HG03135 (cell line): ENCODE measurements at regions not wholly inside any gene's neighbourhood (a gene's known extent, or its start where the extent isn't known, plus 50 kb on each side); places are given as distances from the start of the nearest gene placed in this dataset.
"Not testable (repeated sequence)": the region's sequence is repeated elsewhere in the genome, so short reads cannot be mapped to it uniquely, and the experiment has no call there.

Experiments used
- ATAC-seq: cut with Tn5 transposase; IDR thresholded peaks from one replicate; pipeline ENCODE4 v1.9.1; 2021; ENCODE audit warnings: mild to moderate bottlenecking, moderate library complexity; ENCODE audit not compliant: unreplicated experiment

DNA sequence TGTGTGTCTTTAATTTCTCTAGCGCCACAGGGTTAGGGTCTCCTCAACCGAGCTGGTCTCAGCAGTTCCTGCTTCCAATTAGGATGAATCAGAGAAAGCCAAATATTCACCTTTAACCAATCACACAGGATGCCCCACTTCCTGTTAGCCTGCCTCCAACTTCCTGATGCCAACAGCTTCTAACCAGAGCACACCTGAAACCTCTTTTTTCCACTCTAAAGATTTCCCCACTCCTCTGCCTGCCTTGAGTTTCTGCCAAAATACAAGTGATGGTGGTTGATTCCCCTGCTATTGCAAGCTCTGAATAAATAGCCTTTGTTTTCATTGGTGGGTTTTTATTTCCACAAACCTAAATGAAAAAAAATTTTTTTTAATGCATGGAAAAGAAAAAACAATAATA is 144.7 kb upstream of the UST start:
- ATAC-seq: no peak

DNA sequence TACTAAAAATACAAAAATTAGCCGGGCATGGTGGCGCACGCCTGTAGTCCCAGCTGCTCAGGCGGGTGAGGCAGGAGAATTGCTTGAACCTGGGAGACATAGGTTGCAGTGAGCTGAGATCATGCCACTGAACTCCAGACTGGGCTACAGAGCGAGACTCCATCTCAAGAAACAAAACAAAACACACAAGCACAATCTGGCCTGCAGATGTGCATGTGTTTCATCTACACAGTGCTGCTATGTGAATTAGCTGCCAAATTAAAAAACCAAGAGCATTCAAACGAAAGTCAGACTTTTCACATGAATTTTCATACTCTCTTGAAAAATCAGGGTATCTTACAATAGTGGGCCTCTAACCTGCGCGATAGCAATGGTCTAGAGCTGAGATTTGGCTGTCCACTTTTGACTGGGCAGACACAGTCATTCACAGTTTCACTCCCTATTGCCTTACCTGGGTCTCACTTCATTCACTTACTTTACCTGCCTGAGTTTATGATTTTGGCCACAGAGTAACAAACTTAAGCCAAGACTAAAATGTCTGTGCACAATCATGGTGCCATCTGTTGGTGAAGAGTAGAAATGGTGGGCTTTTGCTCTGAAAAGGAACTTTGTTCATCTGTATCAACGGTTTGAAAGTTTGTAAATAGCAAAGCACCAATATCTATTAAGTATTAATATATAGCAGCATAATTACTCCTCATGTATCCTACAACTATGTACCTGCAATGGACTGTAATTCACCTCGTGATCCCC is 138.5 kb upstream of the UST start:
- ATAC-seq: no peak

DNA sequence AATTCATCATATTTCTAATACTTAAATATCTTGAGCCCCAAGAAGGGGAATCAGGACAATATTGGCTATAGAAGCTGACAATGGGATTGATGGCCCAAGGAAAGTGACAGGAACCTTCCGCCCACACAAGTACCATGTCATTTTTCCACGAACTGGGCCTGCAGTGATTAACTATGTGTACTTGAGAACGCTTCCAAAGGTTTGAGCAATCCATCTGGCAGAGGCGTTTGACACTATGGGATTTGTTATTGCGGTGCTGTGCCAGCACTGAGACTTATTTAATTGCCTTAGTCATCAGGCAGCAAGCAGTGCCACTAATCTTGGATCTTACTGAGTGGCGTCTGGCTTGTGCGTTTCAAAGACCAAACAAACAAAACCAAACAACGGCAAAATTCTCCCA is 135.6 kb upstream of the UST start:
- no peak for ATAC-seq

DNA sequence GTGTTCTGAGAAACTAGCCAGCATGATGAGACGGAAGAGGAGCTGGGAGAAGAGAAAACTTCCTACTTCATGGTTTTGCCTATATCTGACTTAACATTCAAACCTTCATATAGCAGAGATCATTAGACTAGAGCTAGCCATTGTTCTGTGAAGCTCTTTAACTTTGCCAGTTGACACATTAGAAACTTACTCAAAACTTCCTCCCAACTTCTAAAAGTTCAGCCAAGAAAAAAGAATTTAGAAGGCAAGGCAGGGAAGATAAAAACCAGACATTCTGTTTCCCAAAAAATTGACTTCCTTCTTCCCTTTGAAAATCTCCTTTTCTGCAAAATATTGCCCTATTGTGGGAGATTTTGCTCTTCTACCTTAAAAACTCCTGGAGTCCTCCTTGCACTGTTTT is 134.8 kb upstream of the UST start:
- no peak for ATAC-seq

DNA sequence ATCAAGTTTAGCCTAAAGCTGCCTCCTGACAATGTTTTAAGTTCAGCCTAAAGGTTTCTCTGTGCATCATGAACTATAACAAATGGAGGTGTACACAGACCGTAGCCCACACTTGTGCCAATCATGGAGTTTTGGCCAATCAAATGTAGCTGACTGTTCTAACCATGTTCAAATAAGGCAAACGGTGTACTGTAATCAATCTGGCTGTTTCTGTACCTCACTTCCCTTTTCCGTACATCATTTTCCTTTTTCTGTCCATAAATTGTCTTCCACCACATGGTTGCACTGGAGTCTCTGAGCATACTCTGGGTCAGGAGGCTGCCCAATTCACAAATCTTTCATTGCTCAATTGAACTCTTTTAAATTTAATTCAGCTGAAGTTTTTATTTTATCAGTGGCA is 132.2 kb upstream of the UST start:
- ATAC-seq: no peak

DNA sequence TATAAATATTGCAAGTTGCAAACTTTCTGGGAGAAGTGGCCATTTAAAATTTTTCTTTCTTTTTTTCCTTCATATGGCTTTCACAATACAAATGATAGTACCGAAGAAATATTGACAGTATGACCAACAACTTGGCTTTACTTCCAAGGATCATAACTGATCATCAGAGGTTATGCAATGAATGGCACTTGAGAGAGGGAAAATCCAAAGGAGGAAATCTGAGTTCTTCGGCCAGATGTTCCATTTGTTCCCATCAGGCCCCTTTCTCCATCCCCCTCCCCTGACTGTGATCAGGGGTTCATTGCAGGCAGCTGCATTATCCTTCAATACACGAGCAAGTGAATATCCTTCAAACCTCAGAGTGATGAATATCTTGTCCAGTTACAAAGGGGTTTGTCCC is 130.0 kb upstream of the UST start:
- no peak for ATAC-seq

DNA sequence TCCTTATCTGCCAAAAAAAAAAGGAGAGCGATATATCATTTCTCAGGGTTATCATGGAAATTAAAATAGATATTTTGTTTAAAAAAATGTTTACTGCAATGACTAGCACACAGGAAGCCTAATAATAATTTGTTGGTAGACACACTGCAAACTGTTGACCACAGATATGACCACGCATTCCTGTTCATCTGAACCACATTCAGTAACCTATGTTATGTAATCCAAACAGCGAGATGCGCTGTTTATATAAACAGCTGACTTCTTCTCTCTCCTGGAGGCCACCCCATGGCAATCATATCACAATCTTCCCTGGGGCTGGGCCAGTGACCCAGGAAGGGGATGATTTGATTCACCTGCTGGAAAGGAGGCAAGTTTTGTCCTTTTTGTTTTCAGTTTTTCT is 129.3 kb upstream of the UST start:
- no peak for ATAC-seq

DNA sequence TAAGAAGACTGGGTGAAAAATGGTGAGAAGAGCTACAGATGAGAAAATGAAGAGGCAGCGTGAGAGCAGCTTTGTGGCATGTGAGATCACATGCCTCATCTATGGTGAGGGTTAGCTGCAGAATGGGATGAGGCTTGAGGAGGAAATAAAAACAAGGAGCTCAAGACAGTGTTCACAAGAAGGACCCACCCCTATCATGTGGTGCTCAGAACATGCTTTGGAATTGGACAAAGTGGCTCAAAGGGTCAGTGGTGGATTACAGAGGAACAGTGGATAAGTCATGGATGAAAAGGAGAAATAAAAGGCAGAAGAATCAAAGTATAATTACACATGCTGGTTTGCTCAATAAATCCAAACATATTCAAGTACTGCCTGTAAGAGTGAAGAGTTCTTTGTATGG is 126.9 kb upstream of the UST start:
- no peak for ATAC-seq

DNA sequence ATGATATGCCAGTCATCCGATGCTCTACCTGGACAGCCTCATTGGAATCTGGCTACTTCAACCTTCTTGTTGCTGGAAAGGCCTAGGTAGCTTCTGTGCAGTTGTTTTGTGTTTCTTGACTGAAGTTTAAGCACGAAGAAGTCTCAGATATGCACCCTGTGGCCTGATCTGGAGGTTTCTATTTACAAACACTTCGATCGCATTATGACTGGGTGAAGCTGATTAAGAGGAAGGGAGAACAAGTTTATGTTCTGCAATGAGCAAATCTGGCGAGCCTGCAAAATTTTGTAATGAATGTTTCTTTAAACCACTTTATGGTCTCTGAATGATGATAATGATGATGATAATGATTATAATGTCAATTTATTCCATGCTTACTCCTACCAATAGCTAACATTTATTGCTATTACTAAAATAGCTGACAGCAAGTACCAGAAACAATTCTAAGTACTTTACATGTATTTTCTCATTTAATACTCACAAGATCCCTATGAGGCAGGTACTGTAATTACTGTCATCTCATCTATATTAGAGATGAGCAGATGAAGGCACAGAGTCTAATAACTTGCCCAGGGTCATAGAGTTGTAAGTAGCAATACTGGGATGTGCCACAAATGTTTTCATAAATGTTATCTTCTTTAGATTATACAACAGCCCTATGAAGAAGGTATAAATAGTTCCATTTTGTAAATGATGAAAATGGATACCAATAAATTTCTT is 126.1 kb upstream of the UST start:
- ATAC-seq: no peak

DNA sequence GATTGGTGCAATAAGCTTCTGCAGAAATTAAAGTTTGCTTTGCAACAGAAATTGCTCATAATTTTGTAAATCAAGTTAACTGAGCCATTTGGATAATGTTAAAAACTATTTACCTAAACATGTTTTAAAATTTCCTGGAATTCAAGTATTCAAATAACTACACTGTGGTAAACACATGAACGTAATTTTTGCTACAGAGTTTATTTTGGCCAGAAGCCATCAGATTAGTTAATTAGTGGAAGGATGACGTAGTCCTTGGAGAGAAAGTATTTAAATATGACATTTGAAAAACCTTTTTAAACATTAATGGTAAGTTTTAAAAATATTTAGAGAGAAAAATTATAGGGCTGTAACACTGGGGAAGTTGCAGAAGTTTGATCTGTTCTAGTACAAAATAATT is 121.2 kb upstream of the UST start:
- no peak for ATAC-seq

DNA sequence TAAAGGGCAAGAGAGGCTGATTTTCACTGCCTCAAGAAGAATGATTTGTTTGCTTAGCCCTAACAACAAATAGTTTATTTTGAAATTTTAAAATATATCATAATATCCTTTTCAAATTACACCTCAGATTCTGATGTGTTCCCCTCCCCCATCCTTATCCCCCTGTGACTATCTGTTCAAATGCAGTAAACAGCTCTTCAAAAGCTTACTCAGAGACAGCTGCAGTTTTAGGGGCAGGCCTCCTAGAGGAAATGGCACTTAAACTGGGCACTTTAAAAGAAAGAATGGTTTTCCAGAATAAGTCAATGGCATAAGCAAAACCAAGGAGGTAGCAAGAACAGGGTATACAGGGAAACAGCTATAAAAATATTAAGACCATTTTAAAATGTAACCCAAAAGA is 118.6 kb upstream of the UST start:
- ATAC-seq: no peak

DNA sequence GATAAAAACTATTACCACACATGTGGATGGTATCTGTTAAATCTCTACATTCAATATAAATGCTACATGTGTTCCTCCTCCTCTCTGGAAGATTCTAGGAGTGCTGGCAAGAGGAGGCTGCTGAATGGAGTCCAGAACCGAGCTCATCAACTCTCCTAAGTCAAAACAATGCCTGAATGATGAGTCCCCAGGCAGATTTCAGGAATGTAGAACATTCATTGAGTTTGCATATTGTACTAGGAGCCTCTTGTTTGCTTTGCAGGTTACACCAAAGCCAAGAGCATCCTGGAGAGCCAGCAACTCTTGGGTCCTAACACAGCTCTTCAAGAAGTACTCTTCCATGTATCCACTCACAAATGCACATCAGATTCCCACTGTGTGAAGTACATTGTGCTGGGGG is 117.6 kb upstream of the UST start:
- no peak for ATAC-seq

DNA sequence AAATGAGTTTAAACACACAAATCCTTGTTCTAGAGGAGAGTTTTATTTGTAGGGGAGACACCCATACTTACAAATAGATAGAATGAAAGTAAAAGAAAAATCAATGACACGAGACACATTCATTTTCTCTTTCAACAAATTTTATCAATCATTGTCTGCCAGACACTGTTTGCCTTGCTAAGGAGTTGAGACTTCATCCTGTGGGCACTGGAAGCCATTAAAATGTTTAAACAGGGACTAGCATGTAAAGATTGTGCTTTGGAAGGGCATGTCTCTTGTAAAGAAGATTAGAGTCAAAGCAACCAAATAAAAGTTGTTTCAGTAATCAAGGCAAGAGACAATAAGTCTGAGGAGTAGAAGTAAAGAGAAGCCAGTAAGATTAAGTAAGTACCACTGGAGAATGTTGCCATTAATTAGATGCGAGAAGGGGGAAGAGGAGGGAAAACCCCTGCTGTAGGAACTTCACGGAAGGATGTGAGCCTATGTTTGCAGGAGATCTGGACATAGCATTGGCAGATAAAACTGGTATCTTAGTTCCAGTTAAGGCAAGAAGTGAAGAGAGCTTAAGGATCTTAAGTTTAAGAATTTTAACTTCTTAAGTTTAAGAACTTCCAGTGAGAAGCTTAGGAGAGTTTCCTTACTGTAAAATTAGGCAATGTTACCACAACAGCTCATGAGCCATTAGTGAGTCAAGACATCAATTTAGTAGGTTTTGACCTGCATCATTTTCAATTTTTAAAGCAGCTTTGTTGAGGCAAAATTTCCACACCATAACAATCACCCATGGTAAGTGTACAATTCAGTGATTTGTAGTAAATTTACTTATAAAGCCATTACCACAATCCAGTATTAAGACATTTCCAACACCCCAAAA is 117.0 kb upstream of the UST start:
- no peak for ATAC-seq

DNA sequence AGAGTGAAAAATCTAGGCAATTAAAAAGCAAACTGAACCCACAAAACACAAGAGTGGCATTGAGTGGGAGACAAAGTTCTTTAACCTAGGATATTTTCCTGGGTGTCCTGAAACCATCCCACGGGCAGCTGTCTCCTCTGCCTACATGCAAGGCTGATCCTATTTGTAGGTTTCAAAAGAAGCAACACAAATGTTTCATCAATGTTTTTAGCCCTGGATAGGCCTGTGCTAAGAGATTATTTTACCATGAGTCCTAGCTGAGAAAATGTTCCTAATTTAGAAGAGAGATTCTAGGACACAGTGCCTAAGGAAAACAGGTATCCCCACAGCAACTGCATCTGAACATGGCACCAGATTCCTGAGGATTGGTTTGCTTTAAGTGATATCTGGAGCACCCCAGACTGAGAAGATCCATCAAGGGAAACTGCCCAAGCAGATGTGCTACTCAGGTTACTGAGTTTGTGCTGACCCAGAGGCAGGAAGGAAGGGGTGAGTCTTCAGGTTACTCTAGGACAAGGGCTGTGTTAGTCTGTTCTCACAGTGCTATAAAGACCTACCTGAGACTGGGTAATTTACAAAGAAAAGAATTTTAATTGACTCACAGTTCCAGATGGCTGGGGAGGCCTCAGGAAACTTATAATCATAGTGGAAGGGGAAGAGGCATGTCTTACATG is 111.6 kb upstream of the UST start:
- ATAC-seq: no peak

DNA sequence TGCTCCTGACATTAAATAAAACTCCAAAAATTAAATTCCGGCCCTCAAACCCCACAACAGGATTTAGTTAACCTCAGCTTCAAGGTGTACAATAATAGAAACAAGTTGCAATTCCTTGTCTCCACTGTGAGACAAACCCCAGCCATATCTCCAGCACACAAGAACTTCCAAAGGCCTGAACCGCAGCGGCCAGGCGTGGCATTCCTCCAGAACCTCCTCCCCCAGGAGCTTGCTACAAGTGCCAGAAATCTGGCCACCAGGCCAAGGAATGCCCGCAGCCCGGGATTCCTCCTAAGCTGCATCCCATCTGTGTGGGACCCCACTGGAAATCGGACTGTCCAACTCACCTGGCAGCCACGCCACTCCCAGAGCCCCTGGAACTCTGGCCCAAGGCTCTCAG is 105.0 kb upstream of the UST start:
- not testable (repeated sequence) for ATAC-seq

DNA sequence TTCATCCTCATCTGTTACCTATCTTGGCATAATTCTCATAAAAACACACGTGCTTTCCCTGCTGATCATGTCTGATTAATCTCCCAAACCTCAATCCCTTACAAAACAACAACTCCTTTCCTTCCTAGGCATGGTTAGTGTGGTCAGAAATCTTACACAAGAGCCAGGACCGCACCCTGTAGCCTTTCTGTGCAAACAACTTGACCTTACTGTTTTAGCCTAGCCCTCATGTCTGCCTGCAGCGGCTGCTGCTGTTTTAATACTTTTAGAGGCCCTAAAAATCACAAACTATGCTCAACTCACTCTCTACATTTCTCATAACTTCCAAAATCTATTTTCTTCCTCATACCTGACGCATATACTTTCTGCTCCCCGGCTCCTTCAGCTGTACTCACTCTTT is 103.6 kb upstream of the UST start:
- ATAC-seq: not testable (repeated sequence)

DNA sequence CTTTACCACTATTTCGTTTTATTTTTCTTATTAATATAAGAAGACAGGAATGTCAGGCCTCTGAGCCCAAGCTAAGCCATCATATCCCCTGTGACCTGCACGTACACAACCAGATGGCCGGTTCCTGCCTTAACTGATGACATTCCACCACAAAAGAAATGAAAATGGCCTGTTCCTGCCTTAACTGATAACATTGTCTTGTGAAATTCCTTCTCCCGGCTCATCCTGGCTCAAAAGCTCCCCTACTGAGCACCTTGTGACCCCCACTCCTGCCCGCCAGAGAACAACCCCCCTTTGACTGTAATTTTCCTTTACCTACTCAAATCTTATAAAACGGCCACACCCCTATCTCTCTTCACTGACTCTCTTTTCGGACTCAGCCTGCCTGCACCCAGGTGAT is 101.8 kb upstream of the UST start:
- not testable (repeated sequence) for ATAC-seq

DNA sequence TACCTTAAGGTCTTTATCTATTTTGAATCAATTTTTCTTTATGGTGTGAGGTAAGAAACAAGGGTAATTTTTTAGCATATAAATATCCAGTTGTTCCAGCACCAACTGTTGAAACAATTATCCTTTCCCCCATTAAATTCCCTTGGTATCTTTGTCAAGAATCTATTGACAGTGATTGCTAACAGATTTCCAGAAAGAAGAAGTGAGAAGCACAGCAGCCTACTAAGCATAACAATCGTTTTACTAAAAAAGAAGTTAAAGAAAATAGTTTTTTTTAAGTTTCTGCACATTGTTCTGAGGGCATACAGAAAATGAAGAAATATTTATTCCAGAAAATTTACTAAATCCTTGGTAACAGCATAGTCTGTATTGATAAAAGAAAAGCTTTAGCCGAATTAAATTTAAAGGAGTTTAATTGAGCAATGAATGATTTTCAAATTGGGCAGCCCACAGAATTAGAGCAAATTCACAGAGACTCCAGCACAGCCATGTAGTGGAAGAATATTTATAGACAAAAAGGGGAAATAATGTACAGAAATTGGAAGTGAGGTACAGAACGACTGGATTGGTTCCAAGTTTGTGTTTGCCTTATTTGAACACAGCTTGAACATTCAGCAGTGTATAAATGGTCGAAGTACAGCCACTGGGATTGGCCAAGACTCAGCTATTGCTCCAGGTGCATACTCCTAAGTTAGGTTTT is 97.9 kb upstream of the UST start:
- ATAC-seq: no peak

DNA sequence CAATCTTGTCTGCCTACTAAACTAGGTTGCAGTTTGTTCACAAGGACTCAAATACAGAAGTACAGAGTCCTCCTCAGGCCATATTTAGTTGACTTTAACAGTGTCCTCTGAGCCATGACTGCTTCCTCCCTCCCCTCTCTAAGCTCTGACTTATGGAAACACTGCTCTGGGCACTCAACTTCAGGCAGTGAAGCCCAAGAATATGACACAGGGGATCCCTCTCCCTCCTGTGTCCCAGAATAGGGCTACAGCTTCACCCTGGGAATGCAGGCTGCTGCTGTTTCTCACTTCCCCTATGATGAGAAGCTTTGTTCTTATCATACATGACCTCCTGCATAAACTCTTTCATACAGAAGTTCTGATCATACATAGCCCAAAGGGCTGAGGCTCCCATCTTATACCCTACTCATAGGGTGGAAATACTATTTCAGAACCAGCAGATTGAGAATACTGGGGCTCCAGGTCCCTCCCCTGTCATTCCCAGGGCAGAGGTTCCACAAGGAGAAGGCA is 97.3 kb upstream of the UST start:
- no peak for ATAC-seq

DNA sequence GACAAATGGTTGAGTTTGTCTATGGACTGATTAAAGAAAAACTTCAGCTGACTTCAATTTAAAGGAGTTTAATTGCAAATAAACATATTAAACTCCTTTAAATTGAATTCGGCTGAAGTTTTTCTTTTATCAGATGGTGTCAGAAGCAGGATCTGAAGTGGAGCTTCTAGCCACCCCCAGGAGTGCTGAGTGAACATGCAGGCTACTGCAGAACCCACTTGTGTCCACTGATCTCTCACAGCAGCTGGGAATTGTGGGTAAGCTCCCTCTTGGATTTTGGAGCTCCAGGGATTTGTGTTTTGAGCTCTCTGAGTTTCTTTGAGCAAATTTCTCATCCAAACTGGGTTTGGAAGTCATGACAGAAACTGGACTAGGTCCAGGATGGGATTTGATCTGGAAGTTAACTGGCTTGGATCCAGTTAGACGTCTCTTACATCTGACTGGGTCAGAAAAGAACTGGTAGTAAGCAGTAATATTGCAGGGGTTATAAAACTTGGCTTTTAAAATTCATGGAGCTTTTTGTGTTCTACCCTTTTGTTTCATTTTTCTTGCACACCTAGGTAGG is 95.8 kb upstream of the UST start:
- ATAC-seq: no peak
